ENCODE measurements at regions not wholly inside any gene's neighbourhood (a gene's known extent, or its start where the extent isn't known, plus 50 kb on each side); places are given as distances from the start of the nearest gene placed in this dataset.

- TF ChIP-seq CTCF (IDR thresholded peaks at IDR 0.05; ENCODE audit: insufficient read depth, low read length), result no peak
- no peak for DNase-seq (ENCODE audit: low read depth)
- H3K4me3 ChIP-seq (ENCODE audit: low read depth, low read length), result no peak overlapping the region
Measured at GRCh38 chr3:74491874-74492273, 122.6 kb downstream of the CNTN3 start.

GRCh38 chr3:74489050-74489792 lies 125.2 kb downstream of the CNTN3 start:
- TF ChIP-seq CTCF (IDR thresholded peaks at IDR 0.05; ENCODE audit: insufficient read depth, low read length), result no peak
- H3K4me3 ChIP-seq (ENCODE audit: low read depth, low read length), result no peak overlapping the region
- no peak for DNase-seq (ENCODE audit: low read depth)

- no peak overlapping the region for H3K4me3 ChIP-seq (ENCODE audit: low read depth, low read length)
- DNase-seq (ENCODE audit: low read depth), result no peak
- TF ChIP-seq CTCF (IDR thresholded peaks at IDR 0.05; ENCODE audit: insufficient read depth, low read length), result no peak
Measured at GRCh38 chr3:74479915-74480314, 134.5 kb downstream of the CNTN3 start.

- DNase-seq (ENCODE audit: low read depth), result no peak
- TF ChIP-seq CTCF (IDR thresholded peaks at IDR 0.05; ENCODE audit: insufficient read depth, low read length), result no peak
- no peak overlapping the region for H3K4me3 ChIP-seq (ENCODE audit: low read depth, low read length)
Measured at GRCh38 chr3:74470313-74470712, 144.1 kb downstream of the CNTN3 start.

GRCh38 chr3:74469713-74470112 lies 144.7 kb downstream of the CNTN3 start:
- no peak for DNase-seq (ENCODE audit: low read depth)
- no peak for TF ChIP-seq CTCF (IDR thresholded peaks at IDR 0.05; ENCODE audit: insufficient read depth, low read length)
- no peak overlapping the region for H3K4me3 ChIP-seq (ENCODE audit: low read depth, low read length)

- no peak overlapping the region for H3K4me3 ChIP-seq (ENCODE audit: low read depth, low read length)
- TF ChIP-seq CTCF (IDR thresholded peaks at IDR 0.05; ENCODE audit: insufficient read depth, low read length), result no peak
- no peak for DNase-seq (ENCODE audit: low read depth)
Measured at GRCh38 chr3:74469151-74469550, 145.3 kb downstream of the CNTN3 start.
